HK-2 (cell line): ENCODE measurements at regions not wholly inside any gene's neighbourhood (a gene's known extent, or its start where the extent isn't known, plus 50 kb on each side); places are given as distances from the start of the nearest gene placed in this dataset.
"Not testable (repeated sequence)": the region's sequence is repeated elsewhere in the genome, so short reads cannot be mapped to it uniquely, and the experiment has no call there.

ENCODE experiments used
- DNase-seq: peaks from one replicate; pipeline ENCODE4 v3.0.0-alpha.2; 2018; ENCODE audit not compliant: unreplicated experiment

DNA sequence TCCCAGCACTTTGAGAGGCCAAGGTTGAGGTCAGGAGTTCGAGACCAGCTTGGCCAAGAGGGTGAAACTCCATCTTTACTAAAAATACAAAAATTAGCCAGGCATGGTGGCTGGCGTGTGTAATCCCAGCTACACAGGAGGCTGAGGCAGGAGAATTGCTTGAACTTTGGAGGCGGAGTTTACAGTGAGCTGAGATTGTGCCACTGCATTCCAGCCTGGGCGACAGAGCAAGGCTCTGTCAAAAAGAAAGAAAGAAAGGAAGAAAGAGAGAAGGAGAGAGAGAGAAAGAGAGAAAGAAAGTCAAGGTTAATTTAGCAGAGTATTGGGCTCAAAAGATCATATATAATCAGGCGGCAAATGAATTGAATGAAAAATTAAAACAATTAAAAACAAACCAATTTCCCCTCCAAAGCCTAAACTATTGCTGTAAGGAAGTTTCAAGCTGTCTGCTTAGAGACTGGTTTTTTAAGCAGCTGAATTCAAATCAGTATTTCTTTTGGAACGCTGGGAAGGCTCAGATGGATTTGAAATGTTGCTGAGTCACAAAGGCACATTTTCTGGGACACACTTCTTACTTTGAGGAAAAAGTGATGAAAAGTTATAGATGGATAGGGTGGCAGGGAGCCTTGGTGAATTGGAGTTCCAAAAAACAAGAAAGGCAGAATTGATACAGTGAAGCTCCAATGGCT, 81.3 kb upstream of the BHLHE40 start:
- no peak for DNase-seq

- no peak for DNase-seq
Measured at GRCh38 chr3:4898454-4899313, 80.6 kb upstream of the BHLHE40 start.

DNA sequence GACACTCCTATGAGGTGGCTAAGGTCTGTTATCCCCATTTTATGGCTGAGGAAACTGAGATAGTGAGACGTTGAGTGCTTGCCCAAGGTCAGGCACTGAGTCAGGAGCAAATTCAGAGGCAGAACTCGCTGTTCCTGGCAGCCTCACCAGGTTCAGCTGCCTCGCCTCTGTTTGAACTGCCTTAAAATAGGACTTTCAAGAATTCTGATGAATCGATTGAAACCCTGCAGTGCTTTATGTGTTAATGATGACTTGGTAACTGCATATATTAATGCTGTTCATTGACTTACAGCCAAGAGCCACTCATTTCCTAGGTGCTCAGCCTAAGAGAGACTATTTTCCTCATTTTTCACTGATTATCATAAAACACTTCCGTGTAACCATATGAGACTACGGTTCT, 79.5 kb upstream of the BHLHE40 start:
- DNase-seq = no peak

- DNase-seq = no peak
Measured at GRCh38 chr3:4900298-4900697, 78.9 kb upstream of the BHLHE40 start.

GRCh38 chr3:4904811-4905695, 74.2 kb upstream of the BHLHE40 start:
- no peak for DNase-seq

DNA sequence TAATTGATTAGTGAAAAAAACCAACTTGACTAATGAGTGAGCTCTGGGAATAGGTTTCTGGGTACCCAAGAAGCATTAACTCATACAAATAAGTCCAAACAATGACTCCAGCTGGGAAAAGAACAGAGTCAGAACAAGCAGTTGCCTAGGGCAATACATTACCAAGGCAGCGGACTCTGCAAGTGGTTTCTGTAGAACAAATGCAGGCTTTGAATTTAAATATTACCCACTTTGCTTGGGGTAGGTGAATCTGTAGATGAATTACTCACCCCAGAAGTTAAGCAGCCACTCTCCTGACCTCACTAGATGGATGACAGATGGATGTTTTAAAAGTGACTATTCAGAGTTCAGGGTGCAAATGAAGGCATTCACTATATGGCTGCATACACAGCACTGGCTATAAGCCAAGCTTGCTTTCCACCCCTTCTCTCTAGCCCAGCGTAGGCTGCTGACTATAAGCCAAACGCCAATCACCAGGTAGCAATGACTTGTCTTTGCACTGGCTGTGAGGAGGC, 73.1 kb upstream of the BHLHE40 start:
- peak; percentile 63 for DNase-seq

DNA sequence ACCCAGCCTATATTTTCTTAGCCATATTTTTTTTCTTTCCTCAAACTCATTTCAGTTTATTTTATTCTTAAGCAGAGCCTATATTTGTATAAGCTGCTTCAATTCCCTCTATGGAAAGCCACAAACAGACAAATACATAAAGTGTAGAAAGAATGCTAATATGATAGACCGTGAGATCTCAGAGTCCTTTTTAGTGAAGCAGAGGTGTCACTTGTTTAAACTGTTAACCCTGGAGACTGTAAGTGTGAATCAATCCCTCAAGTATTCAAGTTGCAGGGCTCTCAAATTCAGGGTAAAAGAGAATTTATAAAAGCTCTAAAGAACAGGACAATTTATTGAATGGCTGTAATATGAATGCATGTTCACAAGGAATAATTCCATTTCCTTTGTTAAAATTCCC, 72.2 kb upstream of the BHLHE40 start:
- DNase-seq = no peak

- DNase-seq = no peak
Measured at GRCh38 chr3:4907643-4908432, 71.4 kb upstream of the BHLHE40 start.

- DNase-seq = no peak
Measured at GRCh38 chr3:4908433-4909156, 70.6 kb upstream of the BHLHE40 start.

DNA sequence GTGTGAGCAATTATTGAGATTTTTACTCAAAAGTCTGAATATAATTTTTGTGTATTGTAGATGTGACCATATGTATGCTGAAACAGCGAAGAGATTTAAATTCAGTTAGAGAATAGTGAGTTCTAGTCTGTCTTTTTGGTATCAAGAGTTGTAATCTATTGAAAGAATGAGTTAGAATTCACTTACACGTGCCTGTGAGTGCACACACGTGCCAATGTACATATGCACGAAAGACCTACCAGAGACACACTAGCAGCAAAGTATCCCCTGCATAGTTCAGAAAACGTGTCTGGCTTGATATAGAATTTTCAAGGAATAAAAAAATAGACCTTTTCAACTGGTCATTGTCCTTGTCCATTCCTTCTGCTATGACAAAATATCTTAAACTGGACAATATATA, 64.8 kb upstream of the BHLHE40 start:
- no peak for DNase-seq

DNA sequence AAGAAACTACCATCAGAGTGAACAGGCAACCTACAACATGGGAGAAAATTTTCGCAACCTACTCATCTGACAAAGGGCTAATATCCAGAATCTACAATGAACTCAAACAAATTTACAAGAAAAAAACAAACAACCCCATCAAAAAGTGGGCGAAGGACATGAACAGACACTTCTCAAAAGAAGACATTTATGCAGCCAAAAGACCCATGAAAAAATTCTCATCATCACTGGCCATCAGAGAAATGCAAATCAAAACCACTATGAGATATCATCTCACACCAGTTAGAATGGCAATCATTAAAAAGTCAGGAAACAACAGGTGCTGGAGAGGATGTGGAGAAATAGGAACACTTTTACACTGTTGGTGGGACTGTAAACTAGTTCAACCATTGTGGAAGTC, 57.6 kb upstream of the BHLHE40 start:
- not testable (repeated sequence) for DNase-seq

DNA sequence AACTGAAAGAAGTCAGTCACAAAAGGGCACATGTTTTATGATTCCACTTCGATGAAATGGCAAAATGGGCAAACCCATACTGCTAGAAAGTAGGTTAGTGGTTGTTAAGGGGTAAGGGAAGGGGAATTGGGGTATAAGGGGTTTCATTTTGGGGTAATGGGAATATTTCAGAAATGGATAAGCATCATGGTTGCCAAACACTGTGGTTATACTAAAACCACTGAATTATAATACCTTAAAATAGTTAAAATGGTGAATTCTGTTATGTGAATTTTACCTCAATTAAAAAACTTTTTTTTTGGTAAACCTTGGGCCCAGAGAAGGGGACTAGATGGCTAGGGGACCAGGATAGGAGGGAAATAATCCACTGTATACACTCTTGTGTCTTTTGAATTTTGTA, 52.3 kb upstream of the BHLHE40 start:
- DNase-seq = no peak

DNA sequence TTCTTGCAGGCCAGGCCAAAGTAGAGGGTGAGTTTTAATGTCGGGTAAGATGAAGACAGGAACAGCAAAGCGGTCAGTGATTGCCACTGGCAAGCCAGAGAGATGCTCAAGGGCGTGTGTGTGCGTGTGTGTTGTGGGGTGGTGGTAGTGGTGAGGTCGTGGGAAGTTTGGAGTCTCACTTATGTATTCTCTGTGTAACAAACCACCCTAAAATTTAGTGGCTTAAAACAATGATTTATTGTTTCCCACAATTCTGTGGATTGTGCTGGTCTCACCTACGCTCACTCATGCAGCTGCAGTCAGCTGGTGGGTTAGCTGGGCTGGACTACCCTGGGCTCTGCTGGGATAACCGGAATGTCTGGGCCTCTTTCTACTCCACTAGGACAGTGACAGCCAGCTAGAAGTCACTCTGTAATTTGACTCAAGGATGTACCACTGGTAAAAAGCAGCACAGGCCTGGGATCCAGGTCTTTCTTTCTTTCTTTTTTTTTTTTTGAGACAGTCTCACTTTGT, 50.9 kb upstream of the BHLHE40 start:
- no peak for DNase-seq
